Esophagus muscularis mucosa (tissue), 4 donors: ENCODE measurements at regions not wholly inside any gene's neighbourhood (a gene's known extent, or its start where the extent isn't known, plus 50 kb on each side); places are given as distances from the start of the nearest gene placed in this dataset.

Source experiments
- CTCF ChIP-seq, 3 experiments: fragments of 200-600 bp in 2 of 3; fragments of 450-650 bp in 1 of 3; sonication (generic) in 2 of 3; IDR thresholded peaks; one replicate each; pipeline ENCODE4 v1.5.1; 2017 to 2019; ENCODE audit warnings: antibody characterized with exemption in 3 of 3, mild to moderate bottlenecking in 2 of 3, moderate library complexity in 1 of 3
- EP300 ChIP-seq: sonication (generic); formaldehyde crosslinking; IDR thresholded peaks from one replicate; pipeline ENCODE4 v1.6.1; 2017; ENCODE audit warnings: antibody characterized with exemption
- POLR2A ChIP-seq: fragments of 450-650 bp; IDR thresholded peaks from one replicate; pipeline ENCODE4 v1.6.1; 2017; ENCODE audit warnings: antibody characterized with exemption, moderate library complexity, mild to moderate bottlenecking, low read depth

- TF ChIP-seq CTCF (IDR thresholded peaks at IDR 0.05) (no peak), POLR2A (no peak), EP300 (no peak)
Observed at GRCh38 chr5:120017513-120017912, 388.2 kb downstream of the FAM170A start.
